A673 (cell line): ENCODE measurements at regions not wholly inside any gene's neighbourhood (a gene's known extent, or its start where the extent isn't known, plus 50 kb on each side); places are given as distances from the start of the nearest gene placed in this dataset.

ENCODE experiments used
- CTCF ChIP-seq: fragments of 300-800, 200-600 bp; sonication (generic); conservative IDR thresholded peaks from 2 replicates; pipeline ENCODE4 v1.5.1; 2017; ENCODE audit warnings: low read depth, mild to moderate bottlenecking, antibody characterized with exemption, low read length, moderate library complexity, mixed read lengths
- EZH2 ChIP-seq: fragments of 200-600 bp; sonication (generic); IDR thresholded peaks from 2 replicates; pipeline ENCODE4 v1.6.1; 2017; ENCODE audit warnings: borderline replicate concordance, low read depth, mild to moderate bottlenecking, mixed read lengths, antibody characterized with exemption, low read length; ENCODE audit not compliant: poor library complexity, severe bottlenecking

- TF ChIP-seq CTCF (no peak), EZH2 (no peak)
Measured at GRCh38 chr2:163370169-163370886, 365.5 kb downstream of the FIGN start.
